SK-N-SH treated with all-trans-retinoic acid at 6 μM for 48 hours (cell line): ENCODE measurements at regions not wholly inside any gene's neighbourhood (a gene's known extent, or its start where the extent isn't known, plus 50 kb on each side); places are given as distances from the start of the nearest gene placed in this dataset.

Source experiments
- CSDC2 ChIP-seq: fragments of 250-450 bp; sonication (Bioruptor Pico); IDR thresholded peaks from 2 replicates; pipeline ENCODE4 v1.5.0; 2020; ENCODE audit warnings: mild to moderate bottlenecking, moderate library complexity
- ZFP30 ChIP-seq: fragments of 450-650 bp; formaldehyde crosslinking; IDR thresholded peaks from 2 replicates; pipeline ENCODE4 v1.5.0; 2022; ENCODE audit warnings: mild to moderate bottlenecking, moderate library complexity

DNA sequence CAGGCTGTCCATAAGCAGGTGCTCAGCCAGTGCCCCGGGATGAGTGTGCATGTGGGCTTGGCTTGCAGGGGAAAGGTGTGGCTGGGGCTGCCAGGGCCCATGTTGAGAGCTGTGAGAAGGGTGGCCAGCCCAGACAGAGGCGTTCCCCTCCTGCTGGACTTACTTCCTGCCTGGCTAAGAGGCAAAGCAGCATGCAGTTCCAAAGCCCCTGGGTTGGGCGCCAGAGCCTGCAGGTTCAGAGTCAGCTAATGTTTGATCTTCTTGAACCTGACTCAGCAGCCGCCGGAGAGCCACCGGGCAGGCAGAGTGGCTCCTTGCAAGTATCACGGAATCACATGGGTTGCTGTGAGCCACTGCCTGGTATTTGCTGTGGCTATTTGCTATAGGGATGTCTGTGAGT lies 168.4 kb upstream of the MAP1B start:
- TF ChIP-seq ZFP30 (CRISPR knock-in tag) (no peak), CSDC2 (CRISPR knock-in tag) (no peak)
